ENCODE measurements at regions not wholly inside any gene's neighbourhood (a gene's known extent, or its start where the extent isn't known, plus 50 kb on each side); places are given as distances from the start of the nearest gene placed in this dataset.

DNA sequence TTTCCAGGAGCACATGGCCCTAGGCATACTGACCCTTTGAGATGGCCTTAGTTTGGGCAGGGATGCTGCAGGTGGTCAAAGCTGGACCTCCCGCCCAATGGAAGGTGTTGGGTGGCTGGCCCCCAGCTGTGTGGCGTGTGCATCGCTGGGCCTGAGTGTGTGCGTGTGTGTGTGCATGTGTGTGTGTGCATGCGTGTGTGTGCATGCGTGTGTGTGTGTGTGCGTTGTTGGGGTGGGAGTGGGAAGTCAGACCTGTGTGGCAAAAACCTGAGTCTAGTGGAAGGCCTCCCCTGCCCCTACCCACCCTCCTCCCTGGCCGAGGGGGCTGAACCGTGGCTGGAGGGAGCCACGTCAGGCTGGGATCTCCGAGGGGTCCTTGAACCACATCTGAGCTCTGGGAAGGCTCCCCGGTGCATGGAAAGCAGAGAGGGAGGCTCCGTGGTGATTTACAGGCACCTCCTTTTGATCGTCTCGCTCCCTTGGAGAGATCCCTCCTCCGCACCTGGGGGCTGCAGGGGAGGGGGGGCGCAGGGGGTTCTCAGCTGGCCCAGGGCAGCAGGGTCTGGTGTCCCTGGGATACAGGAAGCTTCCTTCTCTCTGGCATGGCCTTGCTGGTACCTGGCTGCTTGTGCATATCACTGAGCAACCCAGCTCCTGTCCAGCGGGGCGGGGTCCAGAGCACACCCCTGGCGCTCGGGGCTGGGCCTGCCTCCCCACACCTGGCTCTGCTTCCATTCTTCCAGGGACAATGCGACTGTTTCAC lies 124.7 kb upstream of the WNT4 start:
- no peak for DNase-seq

GRCh38 chr1:22268327-22268726 lies 125.4 kb upstream of the WNT4 start:
- no peak for DNase-seq

DNA sequence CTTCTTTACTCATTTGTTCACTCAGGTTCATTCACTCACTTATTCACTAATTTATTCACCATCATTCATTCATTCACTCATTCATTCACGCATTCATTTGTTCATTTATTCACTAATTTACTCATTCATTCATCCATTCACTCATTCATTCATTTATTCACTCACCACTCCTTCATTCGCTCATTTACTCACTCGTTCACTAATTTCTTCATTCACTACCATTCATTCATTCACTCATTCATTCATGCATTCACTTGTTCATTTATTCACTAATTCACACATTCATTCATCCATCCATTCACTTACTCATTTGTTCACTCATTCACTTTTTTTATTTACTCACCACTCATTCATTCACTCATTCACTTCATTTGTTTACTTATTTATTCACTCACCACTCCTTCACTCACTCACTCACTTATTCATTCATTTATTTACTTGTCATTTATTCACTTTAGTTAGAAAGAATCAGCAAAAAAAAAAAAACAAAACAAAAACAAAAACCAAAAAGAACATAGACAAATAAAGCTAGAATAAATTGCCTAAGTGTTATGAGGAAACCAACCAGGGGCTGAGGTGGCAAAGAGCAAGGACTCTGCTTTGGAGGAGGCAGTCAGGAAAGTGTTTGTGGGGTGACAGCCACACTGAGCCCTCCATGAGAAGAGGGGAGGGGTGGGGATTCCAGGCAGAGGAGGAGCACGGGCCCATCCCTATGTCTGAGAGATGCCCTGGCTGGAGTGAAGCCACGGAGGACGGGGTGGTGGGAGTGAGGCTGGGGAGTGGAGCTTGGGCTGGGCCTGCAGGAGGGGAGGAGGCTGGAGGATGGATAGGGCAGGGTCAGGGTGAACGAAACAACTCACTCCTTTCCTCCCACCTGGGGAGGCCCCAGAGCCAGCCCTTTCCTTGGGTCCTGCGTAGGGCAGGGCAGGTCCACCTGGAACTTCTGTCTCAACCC lies 129.2 kb upstream of the WNT4 start:
- no peak for DNase-seq

DNA sequence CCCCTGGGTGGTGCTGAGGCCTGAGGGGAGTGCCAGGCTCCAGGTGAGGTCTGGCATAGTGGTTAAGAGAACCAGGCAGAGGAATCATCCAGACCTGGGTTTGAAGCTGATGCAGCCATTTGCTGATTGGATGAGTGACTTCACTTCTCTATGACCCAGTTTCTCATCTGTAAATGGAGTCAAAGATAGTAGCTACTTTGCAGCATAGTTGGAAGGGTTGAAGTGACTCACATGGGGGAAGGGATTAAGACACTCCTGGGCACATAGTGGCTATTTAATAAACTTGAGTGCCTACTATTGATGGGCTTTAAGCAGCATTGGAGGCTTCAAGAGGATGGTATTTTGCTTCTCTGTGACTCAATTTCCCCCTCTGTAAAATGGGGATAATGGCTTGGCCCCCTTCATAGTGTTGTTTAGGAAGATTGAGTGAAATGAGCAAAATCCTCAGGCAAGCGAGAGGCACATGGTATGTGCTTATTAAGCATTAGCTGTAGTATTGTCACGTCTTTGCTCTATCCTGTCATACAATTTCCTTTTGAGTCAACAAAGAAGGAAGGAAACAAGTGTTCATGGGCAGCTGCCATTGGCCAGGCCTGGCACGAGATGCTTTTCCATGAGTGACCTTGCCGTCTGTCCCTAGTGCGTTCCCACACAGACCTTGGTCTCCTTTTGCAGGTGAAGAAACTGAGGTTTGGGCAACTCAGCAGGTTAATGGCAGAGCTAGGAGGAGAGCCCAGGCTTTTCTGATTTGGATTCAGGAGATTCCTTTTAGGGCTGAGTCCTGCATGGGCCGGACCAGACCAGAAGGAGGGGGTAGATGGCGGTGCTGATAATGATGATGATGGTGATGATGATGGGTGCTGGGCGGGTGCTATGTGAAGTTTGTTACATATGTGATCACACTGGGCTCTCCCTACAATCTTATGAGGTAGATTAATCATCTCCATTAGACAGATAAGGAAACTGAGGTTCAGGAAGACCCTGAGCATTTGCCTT lies 131.1 kb upstream of the WNT4 start:
- no peak for DNase-seq

DNA sequence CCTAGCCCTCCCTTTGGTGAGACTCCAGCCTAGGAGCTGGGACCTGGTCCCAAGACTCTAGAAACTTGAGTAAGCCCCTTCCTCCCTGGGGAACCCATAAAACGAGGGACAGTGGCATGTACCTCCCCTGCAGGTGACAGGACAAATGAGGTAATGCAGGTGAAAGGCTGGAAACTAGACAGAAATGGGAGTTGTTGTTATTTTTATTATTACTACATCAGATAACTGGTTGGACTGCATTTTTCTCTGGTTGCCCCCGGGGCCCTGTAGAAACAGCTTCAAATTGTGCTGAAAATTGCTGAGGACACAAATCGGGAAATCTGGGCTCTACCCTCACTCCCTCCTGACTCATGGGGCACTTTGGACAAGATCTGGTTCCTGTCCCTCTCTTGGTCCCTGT lies 132.3 kb upstream of the WNT4 start:
- no peak for DNase-seq

- DNase-seq, result peak in 1 of 2 experiments; percentile 8
These were observed 132.9 kb upstream of the WNT4 start for GRCh38 chr1:22275626-22276395.

- DNase-seq, result no peak
These were observed 133.5 kb upstream of the WNT4 start for GRCh38 chr1:22276396-22276748.

DNA sequence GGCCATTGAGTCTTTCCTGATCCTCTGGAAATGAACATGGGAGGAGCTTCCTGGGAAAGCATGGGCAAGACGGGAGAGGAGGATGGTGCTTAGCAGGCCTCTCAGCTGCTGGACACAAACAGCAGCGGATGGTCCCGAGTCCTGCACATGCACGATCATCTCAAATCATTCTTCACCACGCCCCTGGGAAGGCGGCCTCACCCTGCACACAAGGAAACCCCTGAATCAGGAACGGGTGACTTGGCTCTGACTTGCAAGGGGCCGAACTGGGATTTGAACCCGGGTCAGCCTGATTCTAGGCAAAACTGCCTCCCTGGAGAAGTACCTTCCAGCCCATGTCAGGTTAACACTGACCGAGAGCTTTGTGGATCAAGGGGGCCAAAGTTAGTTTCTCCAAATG lies 134.8 kb upstream of the WNT4 start:
- DNase-seq, result no peak

- no peak for DNase-seq
These were observed 136.8 kb upstream of the WNT4 start for GRCh38 chr1:22279735-22280134.

GRCh38 chr1:22280526-22280925 lies 137.6 kb upstream of the WNT4 start:
- no peak for DNase-seq

GRCh38 chr1:22281521-22282363 lies 138.8 kb upstream of the WNT4 start:
- DNase-seq, result no peak

GRCh38 chr1:22282364-22282995 lies 139.6 kb upstream of the WNT4 start:
- no peak for DNase-seq

- DNase-seq, result no peak
These were observed 140.7 kb upstream of the WNT4 start for GRCh38 chr1:22283596-22283995.

GRCh38 chr1:22284236-22284635 lies 141.3 kb upstream of the WNT4 start:
- DNase-seq, result no peak

DNA sequence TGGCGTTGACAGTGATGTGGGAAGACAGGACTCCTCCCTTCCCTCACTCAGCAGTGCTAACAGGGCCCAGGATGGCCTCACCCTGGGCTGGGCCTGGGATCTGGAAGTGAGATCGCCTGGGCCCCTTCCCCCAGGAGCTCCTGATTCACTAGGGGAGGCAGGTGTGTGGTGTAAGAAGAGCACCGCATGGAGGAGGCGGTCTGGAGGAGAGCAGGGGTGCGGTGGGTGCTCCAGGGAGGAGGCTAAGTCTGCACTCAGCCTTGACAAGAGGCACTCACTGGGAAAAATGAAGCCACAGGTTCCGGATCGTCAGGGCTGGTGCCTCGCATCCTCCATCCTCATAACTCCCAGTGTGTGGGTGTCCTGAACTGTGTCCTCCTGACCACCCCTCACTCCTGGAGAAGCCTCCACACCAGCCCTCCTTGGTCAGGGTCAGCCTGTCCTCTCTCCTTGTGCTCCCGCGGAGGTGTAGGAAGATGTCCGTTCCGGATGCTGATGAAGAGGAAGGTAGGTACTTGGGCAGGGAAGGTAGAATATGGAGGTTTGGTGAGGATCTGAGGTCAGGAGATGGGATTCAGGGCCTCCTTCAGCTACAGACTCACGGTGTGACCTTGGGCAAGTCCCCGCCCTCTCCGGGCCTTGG lies 142.1 kb upstream of the WNT4 start:
- DNase-seq, result no peak

DNA sequence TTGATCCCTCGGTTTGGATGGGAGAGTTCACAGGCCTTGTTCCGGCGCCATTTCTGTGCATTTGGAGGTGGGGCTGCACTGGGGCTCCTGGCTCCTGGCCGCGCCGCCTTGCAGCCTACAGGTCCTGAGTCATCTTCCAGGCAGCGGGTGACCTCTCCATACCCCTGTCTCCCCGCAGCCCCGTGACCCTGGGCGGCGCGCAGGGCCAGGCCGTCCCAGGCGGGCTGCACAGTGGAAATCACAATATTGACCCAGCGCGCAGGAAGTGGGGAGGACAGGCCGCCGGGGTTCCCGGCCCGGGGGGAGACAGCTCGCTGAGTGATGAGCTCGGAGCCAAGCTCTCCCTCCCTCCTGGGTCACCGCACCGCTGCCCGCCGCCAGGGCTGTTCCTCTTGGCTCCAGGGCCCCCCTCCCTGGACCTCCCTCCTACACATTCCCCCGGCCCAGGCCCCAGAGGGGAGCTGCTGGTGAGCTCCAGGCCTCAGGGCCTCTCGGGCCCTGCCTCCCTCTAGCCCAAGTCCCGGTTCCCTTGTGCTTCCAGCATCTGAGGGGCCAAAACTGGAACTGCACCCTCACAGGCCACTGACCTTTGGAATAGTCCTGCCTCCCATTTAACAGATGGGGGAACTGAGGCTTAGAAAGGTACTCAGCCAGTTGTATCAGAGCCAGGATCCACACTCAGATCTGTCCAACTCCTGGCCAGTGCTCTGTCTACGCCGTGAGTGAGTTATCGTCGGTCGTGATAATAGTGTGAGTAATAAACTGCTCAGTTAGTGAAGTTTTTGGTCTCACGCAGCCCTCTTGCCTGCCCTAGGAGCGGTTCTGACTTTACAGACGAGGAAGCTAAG lies 142.9 kb upstream of the WNT4 start:
- DNase-seq, result no peak

DNA sequence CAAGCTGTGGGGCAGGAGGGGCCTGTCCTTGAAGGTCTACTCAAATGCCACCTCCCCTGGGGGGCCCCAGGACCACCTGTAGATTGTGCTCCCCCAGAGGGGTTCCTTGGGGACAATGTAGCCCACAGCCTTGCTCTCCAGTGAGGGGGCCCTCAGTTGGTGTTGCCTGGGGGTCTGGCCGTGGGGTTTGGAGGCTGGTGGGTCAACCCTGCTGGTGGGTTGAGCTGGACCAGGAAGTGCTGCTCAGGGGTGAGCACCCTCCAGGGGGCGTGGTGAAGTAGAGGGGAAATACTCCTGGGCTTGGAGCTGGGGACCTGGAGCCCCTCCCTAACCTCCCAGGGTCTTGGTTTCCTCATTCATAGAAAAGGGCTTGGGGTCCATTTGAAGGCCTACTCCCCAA lies 143.6 kb upstream of the WNT4 start:
- DNase-seq, result no peak

- no peak for DNase-seq
These were observed 144.4 kb upstream of the WNT4 start for GRCh38 chr1:22287273-22287672.

DNA sequence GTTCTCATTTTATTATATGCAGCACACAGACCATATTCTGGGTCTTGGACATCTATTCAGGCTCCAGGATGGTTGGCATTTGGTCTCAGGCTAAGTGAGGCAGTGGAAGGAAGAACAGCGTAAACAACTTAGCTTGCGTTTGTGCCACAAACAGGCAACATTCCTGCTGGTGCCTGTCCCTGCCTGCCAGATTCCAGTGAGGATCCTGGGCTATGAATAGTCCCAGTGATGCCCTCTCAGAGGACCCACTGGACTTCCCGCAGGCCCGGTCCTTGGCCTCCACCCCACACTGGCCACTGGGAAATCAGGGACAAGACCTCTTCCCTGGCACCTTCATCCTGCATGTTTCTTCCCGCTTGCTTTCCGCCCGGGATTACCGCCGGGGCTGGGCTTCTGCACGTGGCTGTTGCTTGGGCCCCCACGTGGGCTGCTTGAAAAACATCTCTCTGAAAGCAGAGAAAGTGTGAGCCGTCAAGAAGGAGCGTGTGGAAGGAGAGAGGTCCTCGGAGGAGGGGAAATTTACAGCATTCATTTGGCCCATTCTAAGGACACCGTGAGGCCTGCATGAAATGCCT lies 145.1 kb upstream of the WNT4 start:
- no peak for DNase-seq
